ENCODE measurements at regions not wholly inside any gene's neighbourhood (a gene's known extent, or its start where the extent isn't known, plus 50 kb on each side); places are given as distances from the start of the nearest gene placed in this dataset.

DNA sequence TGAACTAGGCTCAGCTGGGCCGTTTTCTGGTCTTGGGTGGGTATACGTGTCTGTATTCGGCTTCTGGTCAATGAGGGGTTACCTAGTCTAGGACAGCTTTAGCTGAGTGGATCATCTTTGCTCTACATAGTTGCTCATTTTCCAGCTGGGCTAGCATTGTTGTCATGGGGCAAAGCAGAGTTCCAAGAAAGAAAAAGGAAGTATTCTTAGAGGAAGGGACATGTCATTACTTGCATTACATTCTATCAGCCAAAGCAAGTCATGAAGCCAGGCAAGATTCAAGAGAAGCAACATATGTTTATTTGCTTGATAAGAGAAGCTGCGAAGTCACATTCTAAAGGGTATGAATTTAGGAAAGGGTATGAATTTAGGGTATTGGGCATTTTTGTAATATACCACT, 396.5 kb downstream of the ZNF608 start:
- TF ChIP-seq EZH2 (IDR thresholded peaks at IDR 0.05), result no peak
- TF ChIP-seq POLR2AphosphoS5 (IDR thresholded peaks at IDR 0.05; ENCODE audit: borderline replicate concordance, low read depth, low read length), result no peak
- no peak for TF ChIP-seq FOXP2 (optimal IDR thresholded peaks at IDR 0.05; ENCODE audit: control extremely low read depth, extremely low read length, insufficient read depth)
